K562 (cell line): ENCODE measurements at regions not wholly inside any gene's neighbourhood (a gene's known extent, or its start where the extent isn't known, plus 50 kb on each side); places are given as distances from the start of the nearest gene placed in this dataset.

Experiments
- ATAC-seq: fragments of 200-7000 bp; cut with Tn5 transposase; 3 replicates; pipeline ENCODE4 v1.9.1; 2020; ENCODE audit warnings: moderate library complexity
- BruUV-seq: library from RNA; stranded (reverse); fragments of 400-500 nt; replicated peaks from 2 replicates; lab custom pipeline; 2021; lab: Mats Ljungman, UMichigan
- CTCF ChIA-PET: fragments of 300-600 bp; formaldehyde crosslinking; extraction: SDS; loops from one replicate; lab custom pipeline; 2021; ENCODE audit warnings: low intra/inter-chr PET ratio; lab: Yijun Ruan, JAX
- POLR2A ChIA-PET: fragments of 300-600, 350-650 bp; sonication (Branson Sonifier 250); formaldehyde crosslinking; extraction: SDS; loops from one replicate; lab custom pipeline; 2021; ENCODE audit warnings: antibody characterized with exemption, inconsistent platforms; lab: Yijun Ruan, JAX
- DNase-seq, 4 experiments: peaks; one replicate each; pipeline versions ENCODE4 v3.0.0 to v3.0.0-alpha.2; 2011 to 2018; ENCODE audit warnings: low spot score in 3 of 4, mixed read lengths in 3 of 4; ENCODE audit errors: extremely low read depth in 1 of 4
- FAIRE-seq: peaks from 2 replicates; lab custom pipeline; 2011; peaks lifted over from hg19 to GRCh38; lab: Jason Lieb, UNC
- H2AFZ ChIP-seq: 2 replicates; pipeline ENCODE4 v1.6.0; 2011; ENCODE audit warnings: low read depth, low read length, control low read depth, inconsistent platforms
- H3K27ac ChIP-seq: fragments of 200-600 bp; 3 replicates; pipeline ENCODE4 v1.8.0; 2011; ENCODE audit warnings: low read depth, mild to moderate bottlenecking, control low read depth, inconsistent platforms, low read length, moderate library complexity, mixed read lengths; ENCODE audit errors: extremely low read depth
- H3K27me3 ChIP-seq, 2 experiments: fragments of 300-600 bp in 1 of 2; 2 replicates in 1 of 2; 3 replicates in 1 of 2; pipeline versions ENCODE4 v1.6.0 to v1.8.0; 2011; ENCODE audit warnings: inconsistent platforms in 2 of 2, low read length in 2 of 2, mild to moderate bottlenecking in 1 of 2, mixed read lengths in 1 of 2, moderate library complexity in 1 of 2; ENCODE audit not compliant: control insufficient read depth in 2 of 2, insufficient read depth in 2 of 2
- H3K36me3 ChIP-seq: fragments of 300-600 bp; 3 replicates; pipeline ENCODE4 v1.8.0; 2011; ENCODE audit warnings: mild to moderate bottlenecking, low read length, inconsistent platforms; ENCODE audit not compliant: control insufficient read depth, insufficient read depth
- H3K4me1 ChIP-seq, 2 experiments: fragments of 200-600 bp in 1 of 2; replicated peaks in 1 of 2; 2 replicates in 1 of 2; 3 replicates in 1 of 2; pipeline versions ENCODE4 v1.5.1 to v1.8.0; 2011; ENCODE audit warnings: inconsistent platforms in 2 of 2, low read length in 2 of 2, mild to moderate bottlenecking in 1 of 2, mixed read lengths in 1 of 2, moderate library complexity in 1 of 2; ENCODE audit not compliant: control insufficient read depth in 2 of 2, insufficient read depth in 2 of 2
- H3K4me2 ChIP-seq: 2 replicates; pipeline ENCODE4 v1.6.1; 2011; ENCODE audit warnings: low read length, control low read depth, inconsistent platforms, mixed read lengths; ENCODE audit not compliant: insufficient read depth
- H3K4me3 ChIP-seq: fragments of 200-600 bp; sonication (generic), shearing (Covaris generic); 2 replicates; pipeline ENCODE4 v1.5.1; 2016; ENCODE audit warnings: control low read depth, inconsistent platforms
- H3K79me2 ChIP-seq: fragments of 200-600 bp; 3 replicates; pipeline ENCODE4 v1.8.0; 2011; ENCODE audit warnings: low read length, inconsistent platforms; ENCODE audit not compliant: control insufficient read depth, insufficient read depth
- H3K9ac ChIP-seq, 2 experiments: 2 replicates each; pipeline versions ENCODE4 v1.6.0 to v1.6.1; 2011; ENCODE audit warnings: low read depth in 2 of 2, low read length in 2 of 2, control low read depth in 1 of 2, inconsistent platforms in 1 of 2, mild to moderate bottlenecking in 1 of 2, mixed read lengths in 1 of 2; ENCODE audit not compliant: insufficient read depth in 1 of 2
- H3K9me1 ChIP-seq: one replicate; pipeline ENCODE4 v1.6.0; 2011; ENCODE audit warnings: inconsistent platforms, mild to moderate bottlenecking, low read length, moderate library complexity; ENCODE audit not compliant: control insufficient read depth, insufficient read depth
- H3K9me3 ChIP-seq: replicated peaks from 2 replicates; pipeline ENCODE4 v1.5.1; 2011; ENCODE audit warnings: low read depth, low read length, inconsistent platforms; ENCODE audit not compliant: control insufficient read depth, insufficient read depth
- H4K20me1 ChIP-seq: replicated peaks from 2 replicates; pipeline ENCODE4 v1.6.1; 2011; ENCODE audit warnings: low read length, inconsistent platforms, mixed read lengths; ENCODE audit not compliant: control insufficient read depth, insufficient read depth
- ASH1L ChIP-seq: fragments of 450-650 bp; IDR thresholded peaks from 2 replicates; pipeline ENCODE4 v1.6.1; 2018; ENCODE audit warnings: borderline replicate concordance, mild to moderate bottlenecking, low read depth; ENCODE audit not compliant: partially characterized antibody
- CREB1 ChIP-seq, 2 experiments: sonication (generic) in 1 of 2; formaldehyde crosslinking in 1 of 2; IDR thresholded peaks; 2 replicates each; pipeline versions ENCODE4 v1.6.1 to v1.8.0; 2012 to 2022; ENCODE audit warnings: inconsistent platforms in 1 of 2, mild to moderate bottlenecking in 1 of 2, missing genetic modification reagents in 1 of 2, moderate library complexity in 1 of 2
- CXXC5 ChIP-seq: fragments of 250-450 bp; sonication (Bioruptor Pico); IDR thresholded peaks from 2 replicates; pipeline ENCODE4 v1.8.0; 2022; ENCODE audit warnings: inconsistent platforms, mild to moderate bottlenecking, moderate library complexity
- HSF4 ChIP-seq: fragments of 250-450 bp; sonication (Bioruptor Pico); IDR thresholded peaks from 2 replicates; pipeline ENCODE4 v2.1.2; 2022; ENCODE audit warnings: mild to moderate bottlenecking, moderate library complexity, borderline replicate concordance
- MAZ ChIP-seq, 2 experiments: fragments of 450-650 bp in 1 of 2; sonication (generic) in 1 of 2; formaldehyde crosslinking; IDR thresholded peaks in 1 of 2; conservative IDR thresholded peaks in 1 of 2; 2 replicates each; pipeline versions ENCODE4 v1.4.0 to v1.5.0; 2020; ENCODE audit warnings: mild to moderate bottlenecking in 1 of 2, missing genetic modification reagents in 1 of 2
- MBD2 ChIP-seq: sonication (generic); IDR thresholded peaks from 2 replicates; pipeline ENCODE4 v1.6.1; 2016; ENCODE audit warnings: low read depth, borderline replicate concordance
- PHB2 ChIP-seq: fragments of 450-650 bp; IDR thresholded peaks from 2 replicates; pipeline ENCODE4 v1.6.1; 2017; ENCODE audit warnings: low read depth
- PHTF2 ChIP-seq: fragments of 250-450 bp; sonication (Bioruptor Pico); IDR thresholded peaks from 2 replicates; pipeline ENCODE4 v1.5.0; 2021; ENCODE audit warnings: mild to moderate bottlenecking
- RB1 ChIP-seq: fragments of 450-650 bp; IDR thresholded peaks from 2 replicates; pipeline ENCODE4 v1.6.1; 2017; ENCODE audit warnings: low read depth, mild to moderate bottlenecking
- TAF15 ChIP-seq: fragments of 200-400 bp; formaldehyde crosslinking; IDR thresholded peaks from 2 replicates; pipeline ENCODE4 v1.6.1; 2017; ENCODE audit warnings: mild to moderate bottlenecking, low read depth, low read length, moderate library complexity
- ZBTB7A ChIP-seq: IDR thresholded peaks from 2 replicates; pipeline ENCODE4 v1.6.1; 2011; ENCODE audit warnings: low read depth, mild to moderate bottlenecking, low read length, moderate library complexity, borderline replicate concordance; ENCODE audit not compliant: control insufficient read depth
- ZFP91 ChIP-seq: sonication (generic); formaldehyde crosslinking; IDR thresholded peaks from 2 replicates; pipeline ENCODE4 v1.8.0; 2022; ENCODE audit warnings: mild to moderate bottlenecking, missing genetic modification reagents
- in situ Hi-C: fragments of 300-500 bp; cut with MboI; formaldehyde crosslinking; loops from 4 replicates; pipeline ENCODE4 v1.15.0; 2018; ENCODE audit warnings: inconsistent platforms, mixed read lengths
- intact Hi-C: fragments of 100-400 bp; cut with micrococcal nuclease; formaldehyde crosslinking; loops from 2 replicates; pipeline ENCODE4 v1.14.2; 2022

GRCh38 chr13:34372581-34372980 lies 554.6 kb downstream of the RFC3 start (continued):
- TF ChIP-seq ASH1L (no peak), CREB1 (IDR thresholded peaks at IDR 0.05) (no peak), CREB1 (CRISPR knock-in tag; IDR thresholded peaks at IDR 0.05) (no peak), MBD2 (no peak)

- in situ Hi-C loops, result no loop called here
- no peak for TF ChIP-seq ZBTB7A
- no peak for TF ChIP-seq MAZ (CRISPR knock-in tag; conservative IDR thresholded peaks at IDR 0.05 in 1 of 2, IDR thresholded peaks at IDR 0.05 in 1 of 2)
- no peak for TF ChIP-seq TAF15
- TF ChIP-seq PHTF2 (CRISPR knock-in tag), result no peak
- no peak for TF ChIP-seq HSF4 (CRISPR knock-in tag)
- TF ChIP-seq PHB2, result no peak
- no peak for TF ChIP-seq RB1
- no peak for TF ChIP-seq ZFP91
- TF ChIP-seq CXXC5, result no peak
- no peaks in the 10 kb centered on the region for H3K36me3 ChIP-seq
- no peaks in the 10 kb centered on the region for H3K79me2 ChIP-seq
- no peak overlapping the region for H3K27ac ChIP-seq
- CTCF ChIA-PET, result no interaction called here
- DNase-seq (no peak), FAIRE-seq (no peak), ATAC-seq (no peak)
- no peak overlapping the region for H2AFZ ChIP-seq
- no peaks in the 10 kb centered on the region for H3K4me1 ChIP-seq
- BruUV-seq, result no TSS peak
- POLR2A ChIA-PET, result no interaction called here
- H3K9me1 ChIP-seq, result no peaks in the 10 kb centered on the region
- no peak overlapping the region for H3K4me3 ChIP-seq
- H3K27me3 ChIP-seq, result no peaks in the 10 kb centered on the region
- no peak overlapping the region for H3K9ac ChIP-seq
- intact Hi-C loops, result no loop called here
- no peaks in the 10 kb centered on the region for H3K9me3 ChIP-seq
- H3K4me2 ChIP-seq, result no peak overlapping the region
- no peaks in the 10 kb centered on the region for H4K20me1 ChIP-seq
These were observed 558.5 kb downstream of the RFC3 start for GRCh38 chr13:34376483-34376882.
